RWPE1 (cell line): ENCODE measurements at regions not wholly inside any gene's neighbourhood (a gene's known extent, or its start where the extent isn't known, plus 50 kb on each side); places are given as distances from the start of the nearest gene placed in this dataset.

ENCODE experiments used
- CTCF ChIA-PET: fragments of 350-600 bp; sonication (Branson Sonifier 250); formaldehyde crosslinking; extraction: SDS; loops from one replicate; lab custom pipeline; 2021; lab: Yijun Ruan, JAX
- POLR2A ChIA-PET: fragments of 400-600 bp; formaldehyde crosslinking; extraction: SDS; loops from one replicate; lab custom pipeline; 2020; ENCODE audit warnings: antibody characterized with exemption; ENCODE audit not compliant: low non-redundant PET; lab: Yijun Ruan, JAX
- DNase-seq: peaks from one replicate; pipeline ENCODE4 v3.0.0; 2012; ENCODE audit warnings: low spot score
- H3K27ac ChIP-seq: fragments of 450-650 bp; 2 replicates; pipeline ENCODE4 v1.5.1; 2017
- CTCF ChIP-seq: fragments of 450-650 bp; conservative IDR thresholded peaks from 2 replicates; pipeline ENCODE4 v1.5.1; 2017; ENCODE audit warnings: low read depth, mild to moderate bottlenecking

GRCh38 chrX:111005166-111005565 lies 90.8 kb upstream of the PAK3 start:
- no peak for TF ChIP-seq CTCF
- ChIA-PET POLR2A (no interaction called here), CTCF (interaction anchor here (0.5 kb wide), 1 partner anchor 240 kb away, joined by 4 read pairs; no protein-coding TSS in a partner anchor)
- DNase-seq, result no peak
- H3K27ac ChIP-seq, result no peak overlapping the region

- POLR2A ChIA-PET, result no interaction called here
- H3K27ac ChIP-seq, result no peak overlapping the region
- TF ChIP-seq CTCF, result no peak
- DNase-seq, result no peak
- CTCF ChIA-PET, result interaction anchor here (0.6 kb wide), 1 partner anchor 154 kb away, joined by 4 read pairs; no protein-coding TSS in a partner anchor
Observed at GRCh38 chrX:111003118-111003517, 92.9 kb upstream of the PAK3 start.

- POLR2A ChIA-PET, result no interaction called here
- CTCF ChIA-PET, result no interaction called here
- H3K27ac ChIP-seq, result no peak overlapping the region
- DNase-seq, result peak; percentile 45
- TF ChIP-seq CTCF, result peak; percentile 36
Observed at GRCh38 chrX:110992611-110993010, 103.4 kb upstream of the PAK3 start.

GRCh38 chrX:110989869-110990268 lies 106.1 kb upstream of the PAK3 start:
- CTCF ChIA-PET, result interaction anchor here (0.9 kb wide), 1 partner anchor 111 kb away, joined by 3 read pairs; no protein-coding TSS in a partner anchor
- POLR2A ChIA-PET, result no interaction called here
- DNase-seq, result no peak

GRCh38 chrX:110989447-110989846 lies 106.5 kb upstream of the PAK3 start:
- no peak for DNase-seq
- POLR2A ChIA-PET, result no interaction called here
- no peak overlapping the region for H3K27ac ChIP-seq
- CTCF ChIA-PET, result no interaction called here
- TF ChIP-seq CTCF, result no peak

More at GRCh38 chrX:110989869-110990268, 106.1 kb upstream of the PAK3 start:
- no peak for TF ChIP-seq CTCF
- no peak overlapping the region for H3K27ac ChIP-seq

GRCh38 chrX:110987292-110987691 lies 108.7 kb upstream of the PAK3 start:
- no peak overlapping the region for H3K27ac ChIP-seq
- no peak for TF ChIP-seq CTCF
- no peak for DNase-seq
- CTCF ChIA-PET, result no interaction called here
- POLR2A ChIA-PET, result no interaction called here
